CD4-positive, alpha-beta T cell treated with Interleukin-2 at 100 ng/mL for 4 hours (primary cell): ENCODE measurements at regions not wholly inside any gene's neighbourhood (a gene's known extent, or its start where the extent isn't known, plus 50 kb on each side); places are given as distances from the start of the nearest gene placed in this dataset.

Experiments
- DNase-seq: peaks from one replicate; pipeline ENCODE4 v3.0.0-alpha.2; 2020; ENCODE audit warnings: low spot score

- DNase-seq: no peak
These were observed 112.6 kb upstream of the DACH1 start for GRCh38 chr13:71979616-71980015.

- DNase-seq: no peak
These were observed 110.0 kb upstream of the DACH1 start for GRCh38 chr13:71977028-71977427.

- DNase-seq: no peak
These were observed 101.0 kb upstream of the DACH1 start for GRCh38 chr13:71967990-71968389.

GRCh38 chr13:71964491-71965100 lies 97.6 kb upstream of the DACH1 start:
- no peak for DNase-seq

- DNase-seq: no peak
These were observed 95.7 kb upstream of the DACH1 start for GRCh38 chr13:71962735-71963134.

GRCh38 chr13:71962126-71962525 lies 95.1 kb upstream of the DACH1 start:
- DNase-seq: no peak

- no peak for DNase-seq
These were observed 82.4 kb upstream of the DACH1 start for GRCh38 chr13:71949441-71949840.

- DNase-seq: no peak
These were observed 72.2 kb upstream of the DACH1 start for GRCh38 chr13:71939186-71939585.

GRCh38 chr13:71935166-71935840 lies 68.3 kb upstream of the DACH1 start:
- DNase-seq: no peak

GRCh38 chr13:71924931-71925330 lies 57.9 kb upstream of the DACH1 start:
- no peak for DNase-seq

- no peak for DNase-seq
These were observed 55.2 kb upstream of the DACH1 start for GRCh38 chr13:71922194-71922593.
